Endothelial cell of umbilical vein (primary cell): ENCODE measurements at regions not wholly inside any gene's neighbourhood (a gene's known extent, or its start where the extent isn't known, plus 50 kb on each side); places are given as distances from the start of the nearest gene placed in this dataset.

Experiments used
- CTCF ChIP-seq, 2 donors: IDR thresholded peaks; 1 replicate in 1 of 2; 2 replicates in 1 of 2; pipeline ENCODE4 v1.5.1; 2011; ENCODE audit warnings: low read length in 2 of 2, mild to moderate bottlenecking in 2 of 2, moderate library complexity in 2 of 2, control low read depth in 1 of 2, inconsistent platforms in 1 of 2, low read depth in 1 of 2; ENCODE audit not compliant: insufficient read depth in 1 of 2; ENCODE audit errors: extremely low read depth in 1 of 2
- EZH2 ChIP-seq: IDR thresholded peaks from 2 replicates; pipeline ENCODE4 v1.6.1; 2012; ENCODE audit warnings: borderline replicate concordance, low read depth, mild to moderate bottlenecking, moderate library complexity, low read length, inconsistent platforms; ENCODE audit not compliant: severe bottlenecking
- FOS ChIP-seq: IDR thresholded peaks from 2 replicates; pipeline ENCODE4 v1.6.1; 2011; ENCODE audit warnings: mild to moderate bottlenecking, low read length, moderate library complexity, borderline replicate concordance; ENCODE audit not compliant: insufficient read depth
- JUN ChIP-seq: IDR thresholded peaks from 2 replicates; pipeline ENCODE4 v1.6.1; 2011; ENCODE audit warnings: borderline replicate concordance, low read depth; ENCODE audit not compliant: insufficient read length, insufficient read depth
- MAX ChIP-seq: IDR thresholded peaks from 2 replicates; pipeline ENCODE4 v1.6.1; 2011; ENCODE audit not compliant: insufficient read depth, insufficient read length
- MYC ChIP-seq: IDR thresholded peaks from one replicate; pipeline ENCODE4 v1.6.1; 2011; ENCODE audit warnings: mild to moderate bottlenecking, low read depth, low read length
- POLR2A ChIP-seq: IDR thresholded peaks from 2 replicates; pipeline ENCODE4 v1.6.1; 2012; ENCODE audit warnings: low read depth, mild to moderate bottlenecking, control low read depth, low read length
- POLR2AphosphoS5 ChIP-seq: IDR thresholded peaks from 2 replicates; pipeline ENCODE4 v1.6.1; 2012; ENCODE audit warnings: low read depth, mild to moderate bottlenecking, control low read depth, low read length, moderate library complexity; ENCODE audit not compliant: insufficient read depth

- TF ChIP-seq POLR2A (no peak), MAX (no peak), CTCF (IDR thresholded peaks at IDR 0.05; ENCODE audit: extremely low read depth in 1 of 2, insufficient read depth in 1 of 2, low read depth in 1 of 2, low read length in 2 of 2) (no peak), POLR2AphosphoS5 (no peak), MYC (no peak), EZH2 (no peak), JUN (no peak), FOS (no peak)
Measured at GRCh38 chr20:19121463-19121862, 91.0 kb upstream of the SLC24A3 start.
